NB4 (cell line): ENCODE measurements at regions not wholly inside any gene's neighbourhood (a gene's known extent, or its start where the extent isn't known, plus 50 kb on each side); places are given as distances from the start of the nearest gene placed in this dataset.

Experiments used
- POLR2A ChIP-seq: IDR thresholded peaks from 2 replicates; pipeline ENCODE4 v1.6.1; 2011; ENCODE audit warnings: mild to moderate bottlenecking; ENCODE audit not compliant: insufficient read length; ENCODE audit errors: extremely low read depth
- TF ChIP-seq, protein P1 (sequence below): IDR thresholded peaks from one replicate; pipeline ENCODE4 v1.5.1; 2012; ENCODE audit warnings: low read depth, low read length
- TF ChIP-seq, protein P2 (sequence below): IDR thresholded peaks from 2 replicates; pipeline ENCODE4 v1.6.1; 2011; ENCODE audit warnings: low read depth, low read length

DNA sequence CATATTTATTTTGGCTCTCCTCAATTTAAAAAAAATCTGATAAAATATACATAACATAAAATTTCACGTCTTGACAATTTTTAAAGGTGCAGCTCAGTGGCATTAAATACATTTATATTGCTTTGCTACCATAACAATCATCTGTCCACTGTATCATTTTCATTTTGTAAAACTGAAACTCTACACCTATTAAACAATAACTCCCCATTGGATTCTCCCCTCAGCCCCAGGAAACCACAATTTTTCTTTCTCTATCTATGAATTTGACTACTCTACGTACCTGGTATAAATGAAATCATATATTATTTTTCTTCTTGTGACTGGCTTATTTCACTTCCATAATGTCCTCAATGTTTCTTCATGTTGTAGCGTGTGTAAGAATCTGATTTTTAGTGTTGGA, 563.5 kb downstream of the PRR16 start:
- no peak for TF ChIP-seq POLR2A
- TF ChIP-seq, protein P1, sequence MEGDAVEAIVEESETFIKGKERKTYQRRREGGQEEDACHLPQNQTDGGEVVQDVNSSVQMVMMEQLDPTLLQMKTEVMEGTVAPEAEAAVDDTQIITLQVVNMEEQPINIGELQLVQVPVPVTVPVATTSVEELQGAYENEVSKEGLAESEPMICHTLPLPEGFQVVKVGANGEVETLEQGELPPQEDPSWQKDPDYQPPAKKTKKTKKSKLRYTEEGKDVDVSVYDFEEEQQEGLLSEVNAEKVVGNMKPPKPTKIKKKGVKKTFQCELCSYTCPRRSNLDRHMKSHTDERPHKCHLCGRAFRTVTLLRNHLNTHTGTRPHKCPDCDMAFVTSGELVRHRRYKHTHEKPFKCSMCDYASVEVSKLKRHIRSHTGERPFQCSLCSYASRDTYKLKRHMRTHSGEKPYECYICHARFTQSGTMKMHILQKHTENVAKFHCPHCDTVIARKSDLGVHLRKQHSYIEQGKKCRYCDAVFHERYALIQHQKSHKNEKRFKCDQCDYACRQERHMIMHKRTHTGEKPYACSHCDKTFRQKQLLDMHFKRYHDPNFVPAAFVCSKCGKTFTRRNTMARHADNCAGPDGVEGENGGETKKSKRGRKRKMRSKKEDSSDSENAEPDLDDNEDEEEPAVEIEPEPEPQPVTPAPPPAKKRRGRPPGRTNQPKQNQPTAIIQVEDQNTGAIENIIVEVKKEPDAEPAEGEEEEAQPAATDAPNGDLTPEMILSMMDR: no peak
- TF ChIP-seq, protein P2, sequence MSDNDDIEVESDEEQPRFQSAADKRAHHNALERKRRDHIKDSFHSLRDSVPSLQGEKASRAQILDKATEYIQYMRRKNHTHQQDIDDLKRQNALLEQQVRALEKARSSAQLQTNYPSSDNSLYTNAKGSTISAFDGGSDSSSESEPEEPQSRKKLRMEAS: no peak
